ENCODE measurements at regions not wholly inside any gene's neighbourhood (a gene's known extent, or its start where the extent isn't known, plus 50 kb on each side); places are given as distances from the start of the nearest gene placed in this dataset.
"Not testable (repeated sequence)": the region's sequence is repeated elsewhere in the genome, so short reads cannot be mapped to it uniquely, and the experiment has no call there.

- not testable (repeated sequence) for H3K4me1 ChIP-seq (ENCODE audit: control insufficient read depth in 1 of 2, insufficient read depth in 1 of 2, low read depth in 1 of 2, low read length in 1 of 2); H3K27me3 ChIP-seq; H3K9me3 ChIP-seq; H3K36me3 ChIP-seq; H3K27ac ChIP-seq; H3K4me3 ChIP-seq (ENCODE audit: low read depth in 1 of 2, low read length in 1 of 2)
Observed at GRCh38 chr9:39656960-39657603, 301.6 kb downstream of the SPATA31A1 start.

- not testable (repeated sequence) for H3K4me1 ChIP-seq (ENCODE audit: control insufficient read depth in 1 of 2, insufficient read depth in 1 of 2, low read depth in 1 of 2, low read length in 1 of 2); H3K36me3 ChIP-seq; H3K27me3 ChIP-seq; H3K4me3 ChIP-seq (ENCODE audit: low read depth in 1 of 2, low read length in 1 of 2); H3K9me3 ChIP-seq; H3K27ac ChIP-seq
Observed at GRCh38 chr9:39663020-39663419, 307.6 kb downstream of the SPATA31A1 start.

GRCh38 chr9:39663713-39664112 is 308.2 kb downstream of the SPATA31A1 start:
- not testable (repeated sequence) for H3K4me3 ChIP-seq (ENCODE audit: low read depth in 1 of 2, low read length in 1 of 2); H3K27ac ChIP-seq; H3K4me1 ChIP-seq (ENCODE audit: control insufficient read depth in 1 of 2, insufficient read depth in 1 of 2, low read depth in 1 of 2, low read length in 1 of 2); H3K9me3 ChIP-seq; H3K27me3 ChIP-seq; H3K36me3 ChIP-seq

DNA sequence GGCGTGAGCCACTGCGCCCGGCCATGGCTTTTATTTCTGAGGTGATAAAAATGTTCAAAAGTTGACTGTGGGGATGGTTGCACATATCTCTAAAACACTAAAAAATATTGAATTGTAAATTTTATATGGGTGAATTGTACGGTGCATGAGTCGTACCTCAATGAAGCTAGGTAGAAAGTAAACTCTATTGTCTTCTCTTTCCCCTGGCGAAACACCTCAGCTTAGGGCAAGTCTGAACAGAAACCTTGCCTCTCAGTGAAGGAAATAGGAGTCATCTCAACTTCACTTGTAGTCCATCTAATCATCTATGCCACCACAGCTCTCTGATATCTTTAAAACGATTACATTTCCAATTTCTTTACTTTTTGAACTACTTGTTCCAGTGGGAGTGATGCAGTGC is 309.6 kb downstream of the SPATA31A1 start:
- not testable (repeated sequence) for H3K4me3 ChIP-seq (ENCODE audit: low read depth in 1 of 2, low read length in 1 of 2); H3K9me3 ChIP-seq; H3K4me1 ChIP-seq (ENCODE audit: control insufficient read depth in 1 of 2, insufficient read depth in 1 of 2, low read depth in 1 of 2, low read length in 1 of 2); H3K27ac ChIP-seq; H3K36me3 ChIP-seq; H3K27me3 ChIP-seq

DNA sequence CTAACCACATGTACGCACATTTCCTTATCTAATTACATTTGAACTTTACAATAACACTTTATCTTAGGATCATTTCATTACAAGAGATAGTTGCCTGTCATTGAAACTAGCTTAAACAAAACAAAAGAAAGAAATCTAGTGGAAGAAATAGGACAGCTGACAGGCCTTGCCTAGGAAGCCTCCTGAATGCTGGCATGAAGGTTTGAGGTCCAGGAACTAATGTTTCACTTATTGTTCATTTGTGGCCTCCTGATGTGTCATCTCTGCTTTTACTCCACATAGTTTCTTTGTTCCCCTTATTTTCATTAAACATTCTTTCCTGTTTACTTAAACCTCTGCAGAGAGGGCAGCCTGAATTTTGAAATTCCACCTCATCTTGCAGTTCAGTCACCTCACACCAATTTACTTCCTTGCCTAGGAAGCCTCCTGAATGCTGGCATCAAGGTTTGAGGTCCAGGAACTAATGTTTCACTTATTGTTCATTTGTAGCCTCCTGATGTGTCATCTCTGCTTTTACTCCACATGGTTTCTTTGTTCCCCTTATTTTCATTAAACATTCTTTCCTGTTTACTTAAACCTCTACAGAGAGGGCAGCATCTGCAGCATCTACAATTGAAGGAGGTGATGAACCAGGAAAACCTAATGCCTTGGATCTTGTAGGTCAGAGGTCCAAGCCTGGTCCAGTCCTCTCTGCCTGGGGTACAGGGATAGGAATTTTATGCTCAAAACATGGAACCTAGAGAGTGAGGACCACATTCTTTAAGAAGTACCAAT is 319.2 kb downstream of the SPATA31A1 start:
- not testable (repeated sequence) for H3K9me3 ChIP-seq; H3K4me3 ChIP-seq (ENCODE audit: low read depth in 1 of 2, low read length in 1 of 2); H3K27me3 ChIP-seq; H3K4me1 ChIP-seq (ENCODE audit: control insufficient read depth in 1 of 2, insufficient read depth in 1 of 2, low read depth in 1 of 2, low read length in 1 of 2); H3K36me3 ChIP-seq
- H3K27ac ChIP-seq, result peak overlapping the region; percentile 69

DNA sequence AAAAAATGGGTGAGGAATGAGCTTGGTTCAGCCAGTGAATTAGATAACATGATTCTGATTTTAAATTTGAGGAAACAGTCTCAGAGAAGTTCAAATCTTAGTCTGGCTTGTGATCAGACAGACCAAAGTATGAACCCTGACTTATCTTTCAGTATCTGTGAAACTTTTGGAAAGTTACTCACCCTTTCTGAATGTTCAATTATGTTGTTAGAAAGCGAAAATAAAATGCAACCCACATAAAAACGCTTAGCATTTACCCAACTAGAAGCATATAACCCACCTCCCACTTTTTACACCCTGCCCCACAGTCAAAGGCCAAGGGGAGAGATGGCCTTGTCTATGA is 319.7 kb downstream of the SPATA31A1 start:
- H3K9me3 ChIP-seq; H3K4me1 ChIP-seq (ENCODE audit: control insufficient read depth in 1 of 2, insufficient read depth in 1 of 2, low read depth in 1 of 2, low read length in 1 of 2); H3K36me3 ChIP-seq; H3K4me3 ChIP-seq (ENCODE audit: low read depth in 1 of 2, low read length in 1 of 2); H3K27me3 ChIP-seq: not testable (repeated sequence)
- peak overlapping the region; percentile 69 for H3K27ac ChIP-seq

DNA sequence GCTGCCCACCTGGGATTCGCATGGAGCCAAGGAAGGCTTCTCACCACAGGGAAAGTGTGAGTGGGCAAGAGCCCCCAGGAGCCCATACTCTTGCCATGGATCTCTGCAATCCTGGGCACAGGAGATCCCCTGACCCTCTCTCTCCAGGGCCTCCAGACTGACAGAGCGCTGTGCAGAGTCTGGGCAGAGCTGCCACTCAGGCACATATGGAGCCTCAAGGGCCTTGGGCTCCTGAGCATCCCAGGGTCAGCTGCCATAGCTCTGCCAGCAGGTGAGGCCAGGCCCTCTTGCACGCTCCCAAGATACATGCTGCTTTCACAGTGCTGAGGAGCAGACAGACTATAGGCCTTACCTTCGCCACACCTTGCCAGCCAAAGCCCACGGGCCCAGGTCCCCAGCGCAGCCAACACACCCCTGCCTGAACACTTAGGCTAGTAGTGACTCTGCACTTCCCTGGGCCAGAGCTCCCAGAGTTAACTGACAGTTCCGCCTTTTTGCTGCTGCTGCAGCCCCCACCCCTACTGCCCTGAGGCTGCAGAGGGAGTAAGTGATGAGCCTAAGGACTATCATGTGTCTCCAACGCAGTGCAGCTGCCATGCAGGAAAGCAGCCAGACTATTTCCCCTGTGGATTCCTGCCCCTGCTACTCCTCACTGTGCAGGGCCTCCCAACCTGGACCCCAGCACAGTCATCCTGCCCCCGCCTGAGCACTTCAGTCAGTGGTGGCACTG is 323.2 kb downstream of the SPATA31A1 start:
- H3K4me3 ChIP-seq (ENCODE audit: low read depth in 1 of 2, low read length in 1 of 2); H3K27me3 ChIP-seq; H3K4me1 ChIP-seq (ENCODE audit: control insufficient read depth in 1 of 2, insufficient read depth in 1 of 2, low read depth in 1 of 2, low read length in 1 of 2); H3K27ac ChIP-seq; H3K9me3 ChIP-seq; H3K36me3 ChIP-seq: not testable (repeated sequence)

GRCh38 chr9:39680694-39681401 is 325.4 kb downstream of the SPATA31A1 start:
- not testable (repeated sequence) for H3K4me1 ChIP-seq (ENCODE audit: control insufficient read depth in 1 of 2, insufficient read depth in 1 of 2, low read depth in 1 of 2, low read length in 1 of 2); H3K36me3 ChIP-seq; H3K27ac ChIP-seq; H3K4me3 ChIP-seq (ENCODE audit: low read depth in 1 of 2, low read length in 1 of 2); H3K27me3 ChIP-seq; H3K9me3 ChIP-seq

DNA sequence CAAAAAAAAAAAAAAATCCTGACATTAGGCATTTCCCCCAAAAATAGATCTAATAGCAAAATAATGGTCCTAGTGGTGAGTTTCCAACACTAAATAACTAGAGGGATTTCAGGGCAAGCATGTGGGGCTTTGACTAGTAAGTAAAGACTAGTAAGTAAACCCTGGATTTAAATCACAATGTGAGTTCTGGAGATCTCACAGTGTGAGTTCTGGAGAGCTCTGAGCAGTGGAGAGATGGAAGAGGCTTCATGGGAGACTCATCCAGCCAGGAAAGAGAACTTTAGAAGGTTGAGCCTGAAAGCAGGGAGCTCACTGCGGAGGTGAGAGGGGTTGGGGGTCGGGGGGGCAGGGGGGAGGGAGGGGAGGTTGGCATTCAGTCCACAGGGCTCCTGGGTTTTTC is 373.4 kb downstream of the SPATA31A1 start:
- H3K36me3 ChIP-seq; H3K27me3 ChIP-seq; H3K4me1 ChIP-seq (ENCODE audit: control insufficient read depth in 1 of 2, insufficient read depth in 1 of 2, low read depth in 1 of 2, low read length in 1 of 2); H3K27ac ChIP-seq; H3K9me3 ChIP-seq; H3K4me3 ChIP-seq (ENCODE audit: low read depth in 1 of 2, low read length in 1 of 2): not testable (repeated sequence)

- not testable (repeated sequence) for H3K36me3 ChIP-seq; H3K27ac ChIP-seq; H3K27me3 ChIP-seq; H3K9me3 ChIP-seq; H3K4me3 ChIP-seq (ENCODE audit: low read depth in 1 of 2, low read length in 1 of 2); H3K4me1 ChIP-seq (ENCODE audit: control insufficient read depth in 1 of 2, insufficient read depth in 1 of 2, low read depth in 1 of 2, low read length in 1 of 2)
Observed at GRCh38 chr9:39744898-39745297, 389.4 kb downstream of the SPATA31A1 start.

DNA sequence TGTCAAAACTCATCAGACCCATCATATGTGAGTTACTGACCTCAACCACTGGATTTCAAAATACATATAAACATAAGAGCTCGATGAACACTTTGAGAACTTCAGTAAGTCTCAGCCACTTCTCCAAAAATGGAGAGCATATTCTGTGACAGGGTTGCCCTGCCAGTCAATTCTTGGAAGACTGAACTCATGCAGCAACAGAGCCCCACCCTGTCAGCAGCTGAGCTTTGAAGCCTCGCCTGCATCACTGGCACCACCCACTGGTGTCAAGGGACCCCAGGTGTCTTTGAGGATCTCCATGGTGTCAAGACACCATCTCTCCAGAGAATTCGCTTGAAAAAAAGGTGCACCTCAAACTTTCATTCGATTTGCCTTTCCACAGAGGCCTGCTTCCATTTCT is 420.1 kb downstream of the SPATA31A1 start:
- not testable (repeated sequence) for H3K27me3 ChIP-seq; H3K4me1 ChIP-seq (ENCODE audit: control insufficient read depth in 1 of 2, insufficient read depth in 1 of 2, low read depth in 1 of 2, low read length in 1 of 2); H3K36me3 ChIP-seq; H3K4me3 ChIP-seq (ENCODE audit: low read depth in 1 of 2, low read length in 1 of 2); H3K27ac ChIP-seq; H3K9me3 ChIP-seq

DNA sequence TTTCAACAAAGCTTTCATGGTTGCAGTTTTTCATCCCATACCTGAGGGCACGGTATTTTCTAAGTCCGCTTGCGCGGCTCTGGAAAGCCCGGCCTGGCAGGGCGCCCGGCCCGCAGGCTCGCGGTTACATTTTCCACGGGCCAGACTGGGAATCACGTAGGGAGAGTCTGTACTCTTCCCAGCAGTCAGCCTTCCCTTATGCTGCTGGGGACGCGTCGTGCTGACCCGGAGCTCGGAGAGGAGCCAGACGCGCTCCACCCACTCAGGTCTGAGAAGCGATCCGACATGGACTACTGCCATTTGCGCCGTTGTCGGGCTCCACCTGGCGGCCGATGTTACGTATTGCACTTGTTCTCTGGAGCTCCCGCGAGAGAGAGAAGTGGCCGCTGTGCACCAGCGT is 435.9 kb downstream of the SPATA31A1 start:
- H3K9me3 ChIP-seq; H3K27ac ChIP-seq; H3K27me3 ChIP-seq; H3K36me3 ChIP-seq; H3K4me1 ChIP-seq (ENCODE audit: control insufficient read depth in 1 of 2, insufficient read depth in 1 of 2, low read depth in 1 of 2, low read length in 1 of 2): not testable (repeated sequence)
- H3K4me3 ChIP-seq (ENCODE audit: low read depth in 1 of 2, low read length in 1 of 2), result peak overlapping the region in 1 of 2 experiments; percentile 42

GRCh38 chr9:39797935-39798334 is 442.5 kb downstream of the SPATA31A1 start:
- H3K27ac ChIP-seq; H3K4me3 ChIP-seq (ENCODE audit: low read depth in 1 of 2, low read length in 1 of 2); H3K36me3 ChIP-seq; H3K4me1 ChIP-seq (ENCODE audit: control insufficient read depth in 1 of 2, insufficient read depth in 1 of 2, low read depth in 1 of 2, low read length in 1 of 2); H3K9me3 ChIP-seq; H3K27me3 ChIP-seq: not testable (repeated sequence)
